Mucosa of rectum (tissue), 2 donors: ENCODE measurements at regions not wholly inside any gene's neighbourhood (a gene's known extent, or its start where the extent isn't known, plus 50 kb on each side); places are given as distances from the start of the nearest gene placed in this dataset.
"Not testable (repeated sequence)": the region's sequence is repeated elsewhere in the genome, so short reads cannot be mapped to it uniquely, and the experiment has no call there.

Experiments used
- H3K27ac ChIP-seq, 2 donors: one replicate each; pipeline ENCODE4 v1.7.0; 2013; ENCODE audit warnings: inconsistent platforms in 2 of 2, low read depth in 2 of 2, low read length in 2 of 2
- H3K27me3 ChIP-seq, 2 donors: one replicate each; pipeline ENCODE4 v1.7.0; 2013; ENCODE audit warnings: low read length in 2 of 2; ENCODE audit not compliant: control insufficient read depth in 2 of 2, insufficient read depth in 2 of 2
- H3K36me3 ChIP-seq, 2 donors: one replicate each; pipeline ENCODE4 v1.7.0; 2013; ENCODE audit warnings: low read length in 2 of 2; ENCODE audit not compliant: control insufficient read depth in 2 of 2, insufficient read depth in 2 of 2
- H3K4me1 ChIP-seq, 2 donors: one replicate each; pipeline ENCODE4 v1.7.0; 2013; ENCODE audit warnings: low read length in 2 of 2, mild to moderate bottlenecking in 1 of 2; ENCODE audit not compliant: control insufficient read depth in 2 of 2, insufficient read depth in 2 of 2
- H3K4me3 ChIP-seq, 2 donors: one replicate each; pipeline ENCODE4 v1.7.0; 2013; ENCODE audit warnings: low read length in 2 of 2
- H3K9ac ChIP-seq, 2 donors: one replicate each; pipeline ENCODE4 v1.7.0; 2013; ENCODE audit warnings: low read length in 2 of 2, low read depth in 1 of 2, mild to moderate bottlenecking in 1 of 2
- H3K9me3 ChIP-seq, 2 donors: one replicate each; pipeline ENCODE4 v1.7.0; 2013; ENCODE audit warnings: low read length in 2 of 2; ENCODE audit not compliant: control insufficient read depth in 2 of 2
- donor health status: healthy.
- donor health status: Normal muscosa, but diverticular disease.

GRCh38 chr3:126283651-126284050, 73.6 kb downstream of the KLF15 start:
- H3K27me3 ChIP-seq: peaks cover 9 to 17% of the 10 kb centered on the region in 2 donors
- not testable (repeated sequence) for H3K4me3 ChIP-seq, H3K9me3 ChIP-seq, H3K9ac ChIP-seq, H3K36me3 ChIP-seq, H3K27ac ChIP-seq, H3K4me1 ChIP-seq

GRCh38 chr3:126279853-126280252, 77.4 kb downstream of the KLF15 start:
- Histone ChIP-seq H3K27ac (no peak overlapping the region), H3K9ac (no peak overlapping the region), H3K36me3 (no peaks in the 10 kb centered on the region), H3K4me1 (no peaks in the 10 kb centered on the region), H3K27me3 (peaks cover 0 to 4% of the 10 kb centered on the region in 2 donors), H3K9me3 (no peaks in the 10 kb centered on the region), H3K4me3 (no peak overlapping the region)

DNA sequence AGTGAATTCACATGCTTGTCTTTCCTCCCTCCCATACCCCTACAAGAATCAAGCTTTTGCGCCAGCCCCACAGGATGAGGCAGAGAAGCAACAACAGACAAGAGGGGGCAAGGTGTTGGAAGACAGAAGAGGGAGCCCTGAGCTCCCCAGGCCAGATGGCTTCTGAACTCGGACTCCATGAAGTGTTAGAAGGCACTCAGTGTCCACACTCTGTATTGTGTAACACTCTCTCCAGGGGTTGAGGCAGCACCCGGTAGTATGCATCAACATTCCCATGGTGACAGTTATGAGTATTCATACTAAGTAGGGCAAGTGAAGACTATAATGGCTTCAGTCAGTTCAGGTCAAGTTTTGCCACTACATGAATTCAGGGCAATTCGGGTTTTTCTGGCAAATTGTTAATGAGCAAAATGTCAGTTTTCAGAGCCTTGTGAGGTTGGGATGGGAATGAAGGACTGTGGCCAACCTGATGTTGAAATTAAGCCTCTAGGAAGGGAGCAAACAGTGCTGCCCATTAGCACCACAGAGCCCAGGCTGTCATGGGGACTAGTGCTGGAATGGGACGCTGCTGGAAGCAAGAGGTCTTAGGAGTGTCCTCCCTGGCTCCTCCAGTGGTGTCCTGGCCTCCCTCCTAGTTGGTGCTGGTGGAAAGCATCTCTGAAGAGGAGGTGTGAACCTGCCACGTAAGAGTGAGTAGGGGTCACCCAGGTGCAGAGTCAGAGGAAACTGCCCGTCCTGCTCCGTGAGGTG, 79.4 kb downstream of the KLF15 start:
- Histone ChIP-seq H3K4me1 (no peaks in the 10 kb centered on the region), H3K9me3 (no peaks in the 10 kb centered on the region), H3K9ac (no peak overlapping the region), H3K36me3 (no peaks in the 10 kb centered on the region), H3K4me3 (no peak overlapping the region), H3K27me3 (peaks cover 0 to 6% of the 10 kb centered on the region in 2 donors), H3K27ac (no peak overlapping the region)

GRCh38 chr3:126275620-126275904, 81.6 kb downstream of the KLF15 start:
- H3K9me3 ChIP-seq: no peaks in the 10 kb centered on the region
- H3K9ac ChIP-seq: no peak overlapping the region
- no peak overlapping the region for H3K27ac ChIP-seq
- H3K4me1 ChIP-seq: no peaks in the 10 kb centered on the region
- H3K36me3 ChIP-seq: no peaks in the 10 kb centered on the region
- no peak overlapping the region for H3K4me3 ChIP-seq
- peaks cover 0 to 3% of the 10 kb centered on the region in 2 donors for H3K27me3 ChIP-seq

- no peaks in the 10 kb centered on the region for H3K9me3 ChIP-seq
- no peak overlapping the region for H3K9ac ChIP-seq
- H3K4me3 ChIP-seq: no peak overlapping the region
- H3K36me3 ChIP-seq: no peaks in the 10 kb centered on the region
- H3K27me3 ChIP-seq: peaks cover 0 to 3% of the 10 kb centered on the region in 2 donors
- H3K27ac ChIP-seq: peak overlapping the region in 1 of 2 donors; percentile 3
- no peaks in the 10 kb centered on the region for H3K4me1 ChIP-seq
These were observed 82.2 kb downstream of the KLF15 start for GRCh38 chr3:126274735-126275619.

DNA sequence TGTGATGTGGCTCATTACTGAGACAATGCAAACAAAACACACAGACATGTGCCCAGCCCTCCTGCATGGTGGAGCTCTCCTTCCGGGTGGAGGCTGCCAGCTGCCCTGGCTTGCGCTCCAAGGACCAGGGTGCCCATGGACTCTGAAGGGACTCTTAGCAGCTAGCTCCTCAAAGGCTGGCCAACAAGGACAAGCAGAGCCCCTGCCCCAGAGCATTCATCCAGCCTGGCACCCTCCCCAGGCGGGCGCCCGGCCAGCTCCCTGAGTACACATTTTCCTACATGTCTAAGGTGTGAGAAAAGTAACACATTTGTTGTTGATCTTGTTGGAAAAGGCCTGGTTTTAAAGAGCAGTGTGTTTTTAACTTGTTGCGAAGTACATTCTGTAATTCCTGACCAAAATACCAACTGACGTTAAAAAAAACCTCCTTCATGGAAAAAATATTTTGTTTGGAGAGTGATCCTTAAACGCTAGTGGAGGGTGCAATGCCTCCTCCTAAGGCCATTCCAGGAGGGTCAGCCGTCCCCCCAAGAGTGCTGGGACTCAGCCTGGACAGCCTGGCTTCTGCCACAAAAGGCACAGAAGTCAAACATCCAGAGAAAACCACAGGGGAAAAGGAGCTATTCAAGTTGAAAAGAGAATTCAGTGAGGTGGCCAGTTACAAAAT, 86.9 kb downstream of the KLF15 start:
- no peak overlapping the region for H3K9ac ChIP-seq
- peaks cover 12% of the 10 kb centered on the region in 2 donors for H3K27me3 ChIP-seq
- peaks cover 2 to 6% of the 10 kb centered on the region in 2 donors for H3K4me1 ChIP-seq
- no peak overlapping the region for H3K4me3 ChIP-seq
- H3K9me3 ChIP-seq: no peaks in the 10 kb centered on the region
- H3K36me3 ChIP-seq: no peaks in the 10 kb centered on the region
- no peak overlapping the region for H3K27ac ChIP-seq

DNA sequence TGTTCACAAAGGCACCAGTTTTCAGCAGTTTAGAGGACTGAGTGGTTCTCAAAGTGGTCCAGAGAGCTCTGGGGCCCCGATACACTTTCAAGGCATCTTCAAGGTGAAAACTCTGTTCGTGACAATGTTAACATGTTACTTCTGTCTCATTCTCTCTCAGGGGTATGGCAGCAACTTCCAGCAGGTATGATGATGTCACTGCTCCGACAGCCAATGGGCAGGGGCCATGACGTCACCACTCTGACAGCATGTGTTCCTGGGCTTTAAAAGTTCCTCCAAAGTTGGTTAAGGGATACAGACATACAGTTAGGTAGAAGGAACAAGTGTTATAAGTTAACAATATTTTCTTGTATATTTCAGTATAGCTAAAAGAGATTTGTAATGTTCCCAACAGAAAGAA, 87.9 kb downstream of the KLF15 start:
- Histone ChIP-seq H3K27ac (no peak overlapping the region), H3K9me3 (no peaks in the 10 kb centered on the region), H3K9ac (no peak overlapping the region), H3K4me3 (no peak overlapping the region), H3K27me3 (peaks cover 12% of the 10 kb centered on the region in 2 donors), H3K4me1 (peaks cover 2 to 6% of the 10 kb centered on the region in 2 donors), H3K36me3 (no peaks in the 10 kb centered on the region)

GRCh38 chr3:126268866-126269265, 88.3 kb downstream of the KLF15 start:
- H3K27me3 ChIP-seq: peaks cover 12% of the 10 kb centered on the region in 2 donors
- H3K9me3 ChIP-seq: no peaks in the 10 kb centered on the region
- no peak overlapping the region for H3K27ac ChIP-seq
- H3K4me3 ChIP-seq: no peak overlapping the region
- no peak overlapping the region for H3K9ac ChIP-seq
- H3K36me3 ChIP-seq: no peaks in the 10 kb centered on the region
- H3K4me1 ChIP-seq: peaks cover 2 to 6% of the 10 kb centered on the region in 2 donors

DNA sequence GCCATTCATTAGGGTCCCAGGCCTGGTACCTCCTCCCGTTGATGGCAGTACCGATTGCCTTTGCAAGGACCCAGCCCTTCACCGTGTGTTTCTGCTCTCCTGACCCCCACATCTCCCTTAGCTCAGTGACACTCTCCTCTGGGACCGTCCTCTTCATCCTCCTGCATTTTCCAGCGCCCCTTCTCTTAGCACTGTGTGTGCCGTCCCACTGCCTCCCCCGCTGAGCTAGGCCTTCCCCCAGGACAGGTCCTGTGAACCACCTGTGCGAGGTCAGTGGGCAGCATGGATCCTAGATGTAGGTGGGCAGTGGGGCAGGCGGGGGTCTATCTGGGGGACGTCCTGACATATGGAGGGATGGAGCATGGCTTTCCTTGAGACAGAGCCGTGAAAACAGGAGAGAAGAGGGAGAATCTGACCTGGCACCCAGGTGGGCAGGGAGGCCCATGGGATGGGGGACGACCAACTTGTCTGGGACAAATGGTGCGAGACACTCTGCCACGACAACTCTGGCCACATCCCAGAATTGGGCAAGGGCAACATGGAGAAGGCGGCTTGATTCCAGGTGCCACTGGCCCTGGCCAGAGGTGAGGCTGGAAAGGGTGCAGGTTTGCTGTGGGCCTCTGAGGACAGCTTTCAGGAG, 87.7 kb upstream of the ALDH1L1 start:
- H3K27me3 ChIP-seq: peaks cover 9 to 12% of the 10 kb centered on the region in 2 donors
- H3K27ac ChIP-seq: peak overlapping the region in 1 of 2 donors; percentile 9
- H3K4me3 ChIP-seq: no peak overlapping the region
- no peaks in the 10 kb centered on the region for H3K9me3 ChIP-seq
- peaks cover 2 to 6% of the 10 kb centered on the region in 2 donors for H3K4me1 ChIP-seq
- no peaks in the 10 kb centered on the region for H3K36me3 ChIP-seq
- peak overlapping the region in 1 of 2 donors; percentile 35 for H3K9ac ChIP-seq
